ENCODE measurements at regions not wholly inside any gene's neighbourhood (a gene's known extent, or its start where the extent isn't known, plus 50 kb on each side); places are given as distances from the start of the nearest gene placed in this dataset.

DNA sequence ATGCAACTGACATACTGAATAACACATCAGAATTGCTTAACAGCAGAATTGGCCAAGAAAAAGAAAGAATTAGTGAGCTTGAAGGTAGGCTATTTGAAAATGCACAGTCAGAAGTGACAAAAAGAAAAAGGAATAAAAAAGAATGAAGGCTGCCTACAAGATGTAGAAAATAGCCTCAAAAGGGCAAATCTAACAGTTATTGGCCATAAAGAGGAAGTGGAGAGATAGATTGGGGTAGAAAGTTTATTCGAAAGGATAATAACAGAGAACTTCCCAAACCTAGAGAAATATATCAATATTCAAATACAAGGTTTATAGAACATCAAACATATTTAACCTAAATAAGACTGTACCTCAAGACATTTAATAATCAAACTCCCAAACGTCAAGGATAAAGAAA is 67.5 kb downstream of the ATP6V1G3 start:
- DNase-seq: no peak

DNA sequence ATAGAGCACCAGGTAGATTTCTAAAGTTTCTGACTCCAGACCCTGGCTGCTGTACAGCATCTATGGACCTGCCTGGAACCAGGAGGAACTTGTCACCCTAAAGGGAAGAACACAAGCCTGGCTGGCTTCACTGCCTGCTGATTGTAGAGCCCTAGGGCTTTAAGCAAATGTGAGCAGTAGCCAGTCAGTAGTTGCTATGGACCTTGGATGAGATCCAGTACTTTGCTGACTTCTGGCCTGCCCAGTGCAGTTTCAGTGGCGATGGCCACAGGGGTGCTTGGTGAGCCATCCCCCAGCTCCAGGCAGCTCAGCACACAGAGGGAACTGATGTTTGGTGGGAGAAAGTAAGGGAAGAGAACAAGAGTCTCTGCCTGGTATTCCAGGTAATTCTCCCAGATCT is 68.4 kb downstream of the ATP6V1G3 start:
- no peak for DNase-seq

DNA sequence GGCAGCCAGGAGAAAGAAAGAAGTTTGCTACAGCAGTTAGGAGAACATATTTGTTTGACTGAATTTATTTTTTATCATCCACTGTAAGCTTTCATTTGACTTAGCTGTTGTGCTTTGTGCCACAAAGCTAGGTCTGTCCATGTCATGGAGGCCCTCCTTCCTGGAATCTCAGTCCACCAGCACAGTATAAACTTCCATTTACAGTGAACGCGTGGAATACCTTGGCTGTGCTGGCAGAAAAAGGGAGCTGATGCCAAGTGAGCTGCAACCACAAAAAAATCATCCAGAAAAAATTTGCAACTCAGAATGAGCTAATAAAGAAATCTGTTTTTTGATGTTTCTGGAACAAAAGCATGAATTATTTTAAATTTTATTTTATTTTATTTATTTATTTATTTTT is 72.6 kb downstream of the ATP6V1G3 start:
- DNase-seq: no peak

DNA sequence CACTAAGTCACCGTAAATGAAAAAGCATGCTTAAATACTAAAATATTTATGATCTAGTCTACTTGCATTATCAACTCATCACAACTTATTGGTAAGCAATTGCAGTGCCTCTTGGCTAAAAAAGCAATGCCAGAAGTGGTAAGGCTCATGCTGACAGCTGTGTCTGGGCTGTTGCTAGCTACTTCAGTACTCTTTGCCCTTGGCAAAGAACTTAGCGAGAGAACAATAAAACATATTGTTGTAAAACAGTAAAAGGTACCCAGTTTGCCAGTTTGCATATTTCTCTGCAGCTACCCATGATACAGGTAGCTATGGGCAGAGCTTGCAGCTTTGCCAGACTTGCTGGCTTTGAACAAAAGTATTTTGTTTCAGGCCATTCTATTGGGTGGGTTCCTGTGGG is 73.1 kb downstream of the ATP6V1G3 start:
- no peak for DNase-seq

DNA sequence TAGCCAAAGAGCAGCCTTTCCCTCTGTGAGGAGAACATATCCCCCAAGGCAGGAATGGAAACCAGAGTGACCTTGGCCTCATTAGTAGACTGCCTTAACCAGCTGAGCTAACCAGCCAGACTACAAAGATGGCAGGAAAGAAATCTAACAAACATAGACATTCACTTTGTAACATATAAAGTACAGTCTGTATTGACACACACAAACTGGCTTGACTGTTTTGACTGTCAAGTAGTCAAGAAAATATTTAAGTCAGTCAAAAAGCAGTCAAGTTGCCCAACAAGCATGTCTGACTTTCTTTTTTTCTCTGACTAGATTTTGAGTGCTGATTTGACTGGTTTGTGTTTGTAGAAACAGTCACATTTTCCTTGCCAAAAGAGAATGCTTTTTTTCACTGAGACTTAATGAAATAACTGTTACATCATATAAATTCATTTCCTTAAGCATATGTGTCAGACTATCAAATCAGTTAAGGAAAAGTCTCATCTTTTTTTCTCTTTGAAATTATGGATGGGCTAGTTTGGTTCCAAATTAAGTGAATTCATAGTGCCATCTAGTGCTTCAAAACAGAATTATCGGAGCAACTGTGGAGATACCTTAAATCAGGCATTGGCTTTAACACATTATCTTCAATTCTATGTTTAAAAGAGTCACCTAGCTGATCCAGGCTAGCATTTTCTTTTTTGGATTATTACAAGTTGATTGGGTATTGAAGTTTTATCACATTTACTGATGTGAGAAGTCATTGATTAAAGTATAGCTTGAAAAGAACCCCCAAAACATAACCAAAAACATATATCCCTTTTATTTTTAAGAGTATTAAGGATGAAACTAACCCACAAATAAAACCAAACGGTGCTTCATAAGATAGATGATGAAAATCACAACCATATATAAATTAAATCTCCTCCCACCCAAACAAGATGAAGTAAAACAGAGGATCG is 75.0 kb downstream of the ATP6V1G3 start:
- DNase-seq: peak in 1 of 2 experiments; percentile 34

DNA sequence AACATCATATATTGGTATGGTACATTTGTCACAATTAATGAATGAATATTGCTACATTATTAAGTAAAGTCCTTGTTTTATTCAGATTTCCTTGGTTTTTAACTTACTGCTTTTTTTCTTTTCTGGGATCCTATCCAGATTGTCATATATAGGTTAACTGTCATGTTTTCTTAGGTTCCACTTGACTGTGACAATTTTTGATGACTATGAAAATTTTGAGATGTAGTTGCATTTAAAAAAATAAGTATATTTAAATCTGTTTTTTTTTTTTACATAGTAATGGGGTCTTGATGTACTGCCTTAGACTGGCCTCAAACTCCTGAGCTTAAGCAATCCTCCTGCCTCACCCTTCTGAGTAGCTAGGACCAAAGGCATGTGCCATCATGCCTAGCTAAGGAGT is 76.8 kb downstream of the ATP6V1G3 start:
- no peak for DNase-seq

DNA sequence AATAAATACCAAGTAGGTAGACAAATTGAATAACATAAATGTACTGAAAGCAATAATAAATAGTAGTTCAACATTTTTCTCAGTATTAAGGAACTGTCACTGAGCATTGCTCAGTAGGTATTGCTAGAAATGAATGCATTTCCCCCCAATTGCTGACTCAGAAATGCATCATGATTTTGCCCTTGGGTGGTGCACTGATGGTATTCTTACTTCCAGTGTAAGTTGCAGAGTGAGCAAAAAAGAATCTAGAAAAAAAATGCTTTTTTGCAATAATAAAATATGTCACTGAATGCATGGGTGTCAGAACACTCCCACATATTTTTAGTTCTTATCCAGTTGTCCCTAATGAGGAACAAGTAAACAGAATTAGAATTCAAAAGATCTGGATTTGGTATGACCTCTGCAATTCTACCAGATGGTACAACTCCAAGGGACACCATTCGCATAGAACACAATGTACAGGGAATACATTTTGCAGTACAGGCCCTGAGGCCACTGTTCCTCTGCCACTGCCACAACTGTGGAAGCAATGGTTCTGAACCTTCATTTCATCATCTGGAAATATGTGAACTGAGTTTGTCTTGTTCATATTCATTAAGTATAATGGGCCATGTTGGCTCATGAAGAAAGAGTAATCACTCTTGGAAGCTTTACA is 78.0 kb downstream of the ATP6V1G3 start:
- no peak for DNase-seq

DNA sequence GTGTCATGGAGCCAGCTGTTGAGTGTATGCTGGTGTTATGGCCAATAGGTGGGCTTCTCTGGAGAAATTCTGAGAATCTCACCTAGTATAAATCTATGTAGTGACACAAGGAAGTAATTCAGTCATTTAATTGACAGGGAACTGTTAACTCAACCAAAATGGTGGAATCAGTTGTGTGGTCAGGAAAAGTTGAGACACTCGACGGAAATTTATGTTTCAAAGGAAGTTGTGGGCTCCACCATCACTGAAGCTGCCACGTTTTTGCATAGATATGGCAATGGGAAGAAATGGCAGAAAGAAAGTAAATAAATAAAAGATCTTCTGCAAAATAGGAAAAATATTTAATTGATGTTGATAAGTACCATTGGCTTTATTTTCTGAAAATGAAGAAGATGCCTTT is 84.5 kb downstream of the ATP6V1G3 start:
- no peak for DNase-seq

DNA sequence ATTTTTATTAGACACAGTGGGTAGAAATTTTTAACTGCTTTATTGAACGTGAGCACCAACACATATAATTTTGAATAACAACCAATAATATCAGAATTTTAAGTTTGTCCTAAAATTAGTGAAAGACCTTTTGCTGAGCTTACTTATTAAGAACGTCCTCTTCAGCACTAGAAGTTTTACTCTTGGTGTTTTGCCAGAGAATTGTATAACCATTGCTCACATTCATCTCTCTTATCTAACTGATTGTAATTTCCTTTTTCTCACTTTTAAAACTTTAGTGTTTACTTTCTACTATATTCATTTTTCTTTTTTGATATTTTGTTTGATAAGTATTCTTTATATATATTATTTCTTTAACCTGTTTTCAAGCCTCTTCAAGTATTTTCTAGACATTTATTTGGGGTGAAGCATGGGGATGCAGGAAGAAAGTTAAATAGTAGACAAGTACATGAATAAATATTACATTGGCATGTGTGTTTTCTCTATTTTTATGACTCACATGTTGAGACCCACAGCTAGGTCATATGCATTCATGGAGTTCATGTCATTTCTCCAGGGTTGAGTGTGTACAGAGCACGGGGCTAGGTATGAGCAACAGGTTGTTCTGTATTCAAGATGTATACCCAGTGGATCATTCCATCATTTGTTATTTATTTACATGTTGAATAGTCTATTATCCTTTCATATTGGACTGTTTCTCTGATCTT is 90.6 kb downstream of the ATP6V1G3 start:
- DNase-seq: no peak

DNA sequence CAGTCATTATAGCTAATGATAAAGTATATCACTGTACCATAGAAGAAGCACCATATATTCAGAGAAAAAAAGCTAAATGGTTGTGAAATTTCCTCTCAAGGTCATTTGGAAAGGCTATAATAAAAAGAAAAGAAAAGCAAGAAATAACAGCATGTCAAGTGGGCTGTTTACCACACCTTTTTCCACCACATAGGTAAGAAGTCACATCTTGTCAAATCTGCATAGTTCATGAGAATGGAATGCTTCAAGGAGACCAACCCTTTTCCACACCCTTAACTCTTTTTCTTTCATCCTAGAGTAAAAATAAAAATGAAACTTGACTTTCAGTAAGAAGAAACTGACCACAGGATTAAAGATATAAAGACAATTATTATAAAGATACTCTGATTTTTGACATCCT is 91.2 kb downstream of the ATP6V1G3 start:
- DNase-seq: no peak

DNA sequence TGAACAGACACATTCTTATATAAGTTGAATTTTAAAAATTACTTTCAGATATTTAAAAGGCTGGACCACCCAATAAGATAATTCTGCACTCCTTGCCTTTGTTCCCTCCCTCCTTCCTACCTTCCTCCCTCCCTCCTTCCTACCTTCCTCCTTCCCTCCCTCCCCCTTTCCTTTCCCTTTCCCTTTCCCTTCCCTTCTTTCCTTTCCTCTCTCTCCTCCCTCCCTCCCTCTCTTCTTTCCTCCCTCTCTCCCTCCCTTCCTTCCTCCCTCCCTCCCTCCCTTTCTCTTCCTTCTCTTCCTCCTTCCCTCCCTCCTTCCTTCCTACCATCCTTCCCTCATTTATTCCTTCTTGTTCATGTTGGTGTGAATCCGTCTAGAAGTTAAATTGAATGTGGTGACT is 93.0 kb downstream of the ATP6V1G3 start:
- DNase-seq: no peak

DNA sequence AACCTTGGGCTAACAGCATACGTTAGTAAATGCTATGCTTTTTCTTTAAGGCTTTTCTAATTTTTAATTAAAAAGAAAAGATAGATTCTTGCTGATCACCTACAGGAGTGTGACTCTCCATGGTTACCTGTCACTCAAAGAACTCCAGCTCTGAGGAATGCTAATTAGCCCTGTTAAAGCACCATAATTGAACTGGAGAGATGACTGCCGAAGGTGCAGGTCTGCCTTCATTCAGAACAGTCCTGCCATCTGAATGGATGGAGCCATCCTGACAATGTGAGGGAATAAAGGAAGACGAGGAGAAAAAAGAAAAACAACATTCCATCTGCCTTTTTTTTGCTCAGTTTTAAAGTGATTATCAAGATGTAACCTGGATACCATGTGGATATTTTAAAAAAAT is 94.6 kb downstream of the ATP6V1G3 start:
- no peak for DNase-seq

DNA sequence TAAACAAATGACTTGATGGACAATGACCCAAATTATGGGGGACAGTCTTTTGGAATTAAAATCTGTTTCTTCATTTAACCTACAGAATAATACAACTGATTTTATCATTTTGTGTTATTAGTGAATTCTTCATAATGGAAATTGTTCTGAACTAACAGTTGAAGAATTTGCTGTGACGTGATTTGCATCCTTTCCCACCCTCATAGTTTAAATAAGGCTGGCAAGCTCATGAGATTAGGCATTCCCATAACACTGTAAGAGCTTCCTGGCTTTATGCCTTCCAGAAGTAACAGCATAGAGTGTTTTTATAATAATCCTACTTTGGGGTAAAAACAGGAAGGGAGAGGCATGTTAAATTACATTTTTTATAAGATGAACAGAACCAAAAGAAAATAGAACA is 95.7 kb downstream of the ATP6V1G3 start:
- no peak for DNase-seq

DNA sequence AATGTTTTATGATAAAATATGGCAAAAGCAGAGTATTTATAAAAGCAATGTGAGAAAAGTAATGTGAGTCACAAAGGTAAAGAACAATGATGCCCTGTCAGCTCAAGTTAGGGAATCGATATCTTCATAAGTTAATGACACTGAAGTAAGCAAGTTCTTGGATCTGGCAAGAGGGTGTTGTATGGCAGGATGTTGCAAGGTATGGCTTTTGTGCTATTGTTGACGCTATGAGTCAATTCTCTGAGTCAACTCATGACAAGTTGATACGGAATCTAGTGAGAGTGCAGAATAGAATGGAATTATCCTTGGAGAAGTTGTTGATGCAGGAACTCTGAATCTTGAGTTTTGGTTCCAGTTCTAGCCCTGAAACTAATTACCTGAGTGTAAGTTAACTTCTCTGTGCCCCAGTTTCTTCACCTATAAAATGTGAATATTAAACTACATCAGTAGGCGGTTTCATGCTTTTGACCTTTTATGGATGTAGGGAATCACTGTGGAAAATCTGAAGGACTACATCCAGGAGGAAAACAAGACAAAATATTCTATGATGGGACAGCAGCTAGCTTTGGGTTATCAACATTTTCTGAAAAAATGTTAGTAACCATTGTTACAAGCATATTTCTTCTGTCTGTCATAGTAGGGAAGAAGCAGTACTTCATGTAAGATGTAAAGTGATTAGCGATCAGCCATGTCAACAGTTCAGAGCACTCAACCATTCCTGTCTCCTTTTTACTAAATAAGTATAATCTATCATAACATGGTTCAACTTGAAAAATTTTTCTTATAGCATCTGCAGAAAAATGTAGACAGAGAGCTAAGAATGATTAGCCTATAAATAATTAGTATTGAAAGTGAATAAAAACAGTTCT is 96.9 kb downstream of the ATP6V1G3 start:
- peak; percentile 63 to 84 for DNase-seq

DNA sequence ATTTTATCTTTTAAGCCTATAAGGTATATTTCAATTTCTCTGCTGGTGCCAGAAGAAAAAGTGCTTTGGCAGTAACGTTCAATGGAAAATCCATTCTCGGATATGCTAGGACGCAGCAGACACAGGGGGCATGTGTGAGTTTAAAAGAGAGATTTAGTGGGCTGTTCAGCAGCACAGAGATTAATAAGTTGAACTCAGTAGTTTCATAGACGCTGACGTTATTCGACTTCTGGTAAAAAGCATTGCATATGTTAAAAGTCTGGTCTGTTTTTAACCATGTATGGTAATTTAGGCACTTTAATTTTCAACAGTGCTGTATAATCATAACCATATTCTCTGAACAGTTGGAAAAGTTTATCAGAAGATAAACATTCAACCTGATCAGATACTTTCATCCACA is 99.6 kb downstream of the ATP6V1G3 start:
- no peak for DNase-seq

DNA sequence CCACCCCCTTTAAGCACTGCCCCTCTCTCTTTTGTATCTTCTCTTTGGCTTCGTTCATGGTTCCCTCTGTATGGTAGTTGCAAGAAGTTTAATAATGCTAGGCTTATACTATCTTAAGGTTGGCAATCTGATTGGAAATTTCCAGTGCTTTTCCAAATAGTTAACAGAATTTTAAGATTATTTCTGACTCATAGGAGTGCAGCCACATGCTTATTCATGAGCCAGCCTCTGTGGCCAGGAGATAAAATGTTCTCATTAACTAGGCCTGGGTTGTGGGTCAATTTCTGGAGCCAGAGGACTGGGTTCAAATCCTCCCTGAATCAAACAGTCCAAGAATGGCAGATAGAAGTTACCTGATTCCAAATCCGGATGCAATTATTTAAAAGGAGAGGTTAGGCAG is 103.1 kb downstream of the ATP6V1G3 start:
- no peak for DNase-seq

DNA sequence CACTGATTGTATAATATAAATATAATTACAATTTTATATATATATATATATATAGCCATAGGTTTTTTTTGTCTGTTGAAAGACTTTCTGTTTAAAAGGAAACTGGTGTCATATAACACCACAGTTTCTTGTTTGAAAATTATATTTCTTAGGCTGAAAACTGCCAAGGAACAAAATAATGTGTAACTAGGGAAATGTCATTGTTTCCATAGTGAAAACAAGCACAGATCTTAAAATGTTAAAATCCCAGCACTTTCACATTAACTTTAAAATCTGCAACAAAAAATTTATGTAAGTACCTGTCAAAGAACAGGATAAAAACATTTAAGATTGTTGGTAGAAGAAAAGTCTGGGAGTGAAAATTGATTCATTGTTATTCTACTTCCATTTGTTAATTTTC is 104.2 kb downstream of the ATP6V1G3 start:
- no peak for DNase-seq

DNA sequence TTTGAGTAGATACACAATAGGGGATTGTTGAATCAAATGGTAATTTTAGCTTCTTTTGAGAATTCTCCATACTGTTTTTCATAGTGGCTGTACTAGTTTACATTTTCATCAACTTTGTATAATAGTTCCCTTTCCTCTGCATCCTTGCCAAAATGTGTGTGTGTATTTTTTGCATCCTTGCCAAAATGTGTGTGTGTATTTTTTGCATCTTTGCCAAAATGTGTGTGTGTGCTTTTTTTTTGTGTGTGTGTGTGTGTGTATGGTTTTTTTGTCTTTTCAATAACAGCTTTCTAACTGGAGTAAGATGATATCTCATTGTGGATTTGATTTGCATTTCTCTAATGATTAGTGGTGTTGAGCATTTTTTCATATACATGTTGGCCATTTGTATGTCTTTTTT is 105.4 kb downstream of the ATP6V1G3 start:
- DNase-seq: no peak

DNA sequence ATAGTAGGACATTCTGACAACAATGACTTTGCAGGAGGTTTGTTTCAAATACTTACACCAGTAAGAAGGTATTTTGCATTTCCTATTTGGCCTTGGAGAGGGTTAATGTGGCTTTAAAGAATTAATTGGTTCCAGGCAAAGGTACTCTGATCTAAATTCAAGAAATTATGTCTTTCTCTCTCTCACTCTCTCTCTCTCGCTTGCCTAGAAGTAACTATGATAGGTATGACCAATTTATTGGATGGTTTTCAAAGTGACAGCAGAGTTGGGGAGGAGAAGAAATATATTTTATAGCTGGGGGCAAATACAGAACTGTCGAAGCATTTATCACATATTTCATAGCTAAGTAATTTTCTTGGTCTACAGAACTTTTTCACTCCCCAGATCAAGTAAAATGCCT is 116.0 kb downstream of the ATP6V1G3 start:
- DNase-seq: no peak

DNA sequence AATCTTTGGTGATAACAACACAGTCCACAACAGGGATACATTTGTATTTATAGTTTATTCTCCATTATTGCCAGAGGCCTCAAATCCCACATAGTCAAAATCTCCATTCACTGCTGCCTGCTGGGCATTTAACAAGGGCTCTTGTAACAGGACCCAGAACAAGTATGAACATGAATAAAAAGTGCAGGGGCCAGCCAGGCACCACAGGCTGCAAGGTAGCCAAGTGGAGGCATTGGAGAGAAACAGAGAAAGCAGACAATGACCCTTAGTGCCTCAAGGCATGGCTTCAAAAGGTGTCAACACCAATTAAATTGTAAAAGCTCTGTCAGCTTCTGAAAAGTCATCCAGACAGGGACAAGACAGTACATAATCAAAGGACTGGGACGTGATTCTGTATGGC is 116.8 kb downstream of the ATP6V1G3 start:
- no peak for DNase-seq

DNA sequence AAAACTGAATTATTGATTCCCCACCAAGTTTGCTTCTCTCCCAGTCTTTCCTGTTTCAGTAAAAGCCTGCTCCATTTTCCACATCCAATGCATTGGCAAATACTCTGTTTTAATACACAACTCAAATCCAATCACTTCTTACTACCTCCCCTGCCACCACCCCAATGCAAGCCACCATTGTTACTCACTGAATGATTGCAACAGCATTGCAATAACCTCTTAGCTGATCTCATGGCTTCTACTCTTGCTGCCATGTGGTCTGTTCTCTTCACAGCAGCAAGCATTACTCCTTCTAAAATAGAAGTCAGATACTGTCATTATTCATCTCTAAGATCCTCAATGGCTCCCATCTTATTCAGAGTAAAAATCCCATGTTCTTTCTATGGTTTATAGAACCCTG is 123.4 kb downstream of the ATP6V1G3 start:
- no peak for DNase-seq

DNA sequence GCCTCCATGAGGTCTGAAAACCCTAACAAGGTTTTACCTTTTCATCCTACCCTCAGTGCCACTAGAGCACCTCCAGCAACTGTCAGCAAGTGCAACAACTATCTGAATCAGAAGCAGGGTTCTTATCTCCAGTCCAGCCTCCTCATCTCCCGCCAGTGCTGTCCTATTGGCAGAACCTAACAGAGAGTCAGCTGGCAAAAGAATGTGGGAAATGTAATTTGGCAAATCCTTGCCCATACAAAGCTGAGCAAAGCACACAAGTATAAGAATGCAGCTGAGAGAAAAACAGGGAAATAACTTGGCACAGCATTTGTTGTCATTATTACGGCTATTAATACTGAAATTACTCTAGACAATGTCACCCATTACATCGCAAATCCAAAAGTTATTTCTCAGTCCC is 124.2 kb downstream of the ATP6V1G3 start:
- DNase-seq: no peak

DNA sequence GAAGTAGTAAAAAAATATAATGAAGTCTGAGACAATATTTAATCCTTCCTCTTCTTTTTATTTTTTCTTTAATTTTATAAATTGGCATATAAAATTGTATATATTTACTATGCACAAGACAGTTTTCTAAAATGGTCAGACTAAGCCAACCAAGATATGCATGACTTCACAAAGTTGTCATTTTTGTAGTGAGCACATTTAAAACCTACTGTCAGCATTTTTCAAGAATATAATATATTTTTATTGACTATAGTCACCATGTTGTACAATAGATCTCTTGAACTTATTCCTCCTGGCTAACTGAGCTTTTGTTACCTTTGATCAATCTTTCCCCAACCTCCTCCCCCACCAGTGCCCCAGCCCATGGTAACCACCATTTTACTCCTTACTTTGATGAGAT is 129.2 kb downstream of the ATP6V1G3 start:
- DNase-seq: no peak
